ENCODE measurements at regions not wholly inside any gene's neighbourhood (a gene's known extent, or its start where the extent isn't known, plus 50 kb on each side); places are given as distances from the start of the nearest gene placed in this dataset.

DNA sequence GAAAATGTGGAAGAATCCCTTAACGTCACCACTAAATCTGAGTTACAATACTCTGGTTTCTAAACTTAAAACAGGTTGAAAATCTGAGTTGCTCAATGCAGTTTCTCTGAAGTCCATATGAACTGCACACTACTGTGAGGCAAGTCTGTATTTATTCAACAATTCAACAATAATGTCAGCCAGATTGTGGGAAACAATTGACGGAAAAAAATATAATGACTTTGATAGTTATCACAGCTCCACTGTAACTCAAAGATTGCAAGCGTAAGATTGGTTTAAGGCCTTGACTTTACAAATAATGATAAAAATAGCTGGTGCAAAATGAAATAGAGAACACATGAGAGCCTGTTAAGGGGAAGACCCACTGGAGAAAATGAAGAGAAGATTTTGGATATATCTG lies 219.4 kb upstream of the CCDC150 start:
- Histone ChIP-seq H3K27me3 (ENCODE audit: control insufficient read depth, insufficient read depth, low read length) (no peaks in the 10 kb centered on the region), H3K36me3 (ENCODE audit: control insufficient read depth, insufficient read depth, low read length) (no peaks in the 10 kb centered on the region), H3K4me3 (ENCODE audit: low read depth, low read length) (no peak overlapping the region)
- DNase-seq (ENCODE audit: low read depth): no peak
- FAIRE-seq: no peak
- TF ChIP-seq, protein P1, sequence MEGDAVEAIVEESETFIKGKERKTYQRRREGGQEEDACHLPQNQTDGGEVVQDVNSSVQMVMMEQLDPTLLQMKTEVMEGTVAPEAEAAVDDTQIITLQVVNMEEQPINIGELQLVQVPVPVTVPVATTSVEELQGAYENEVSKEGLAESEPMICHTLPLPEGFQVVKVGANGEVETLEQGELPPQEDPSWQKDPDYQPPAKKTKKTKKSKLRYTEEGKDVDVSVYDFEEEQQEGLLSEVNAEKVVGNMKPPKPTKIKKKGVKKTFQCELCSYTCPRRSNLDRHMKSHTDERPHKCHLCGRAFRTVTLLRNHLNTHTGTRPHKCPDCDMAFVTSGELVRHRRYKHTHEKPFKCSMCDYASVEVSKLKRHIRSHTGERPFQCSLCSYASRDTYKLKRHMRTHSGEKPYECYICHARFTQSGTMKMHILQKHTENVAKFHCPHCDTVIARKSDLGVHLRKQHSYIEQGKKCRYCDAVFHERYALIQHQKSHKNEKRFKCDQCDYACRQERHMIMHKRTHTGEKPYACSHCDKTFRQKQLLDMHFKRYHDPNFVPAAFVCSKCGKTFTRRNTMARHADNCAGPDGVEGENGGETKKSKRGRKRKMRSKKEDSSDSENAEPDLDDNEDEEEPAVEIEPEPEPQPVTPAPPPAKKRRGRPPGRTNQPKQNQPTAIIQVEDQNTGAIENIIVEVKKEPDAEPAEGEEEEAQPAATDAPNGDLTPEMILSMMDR (IDR thresholded peaks at IDR 0.05; ENCODE audit: insufficient read depth, low read length, severe bottlenecking): no peak

DNA sequence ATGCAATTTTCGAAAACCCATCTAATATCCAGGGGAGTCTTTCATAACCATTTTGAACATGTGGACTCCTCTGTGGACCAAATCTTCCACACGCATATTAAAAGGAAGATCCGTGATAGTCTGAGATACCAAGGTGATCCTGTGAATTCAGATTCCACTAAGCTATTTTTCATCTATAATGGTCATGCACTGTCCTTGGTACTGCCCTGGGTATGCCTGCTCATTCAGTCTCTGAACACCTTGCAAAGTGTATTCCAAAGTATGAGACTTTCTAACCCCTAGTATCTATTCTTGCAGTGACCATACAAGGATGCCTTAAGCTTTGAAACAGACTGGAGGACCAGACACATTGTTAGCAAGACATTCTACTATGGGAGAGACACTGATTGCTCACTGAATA lies 217.6 kb upstream of the CCDC150 start:
- no peak for FAIRE-seq
- no peaks in the 10 kb centered on the region for H3K36me3 ChIP-seq (ENCODE audit: control insufficient read depth, insufficient read depth, low read length)
- no peak overlapping the region for H3K4me3 ChIP-seq (ENCODE audit: low read depth, low read length)

DNA sequence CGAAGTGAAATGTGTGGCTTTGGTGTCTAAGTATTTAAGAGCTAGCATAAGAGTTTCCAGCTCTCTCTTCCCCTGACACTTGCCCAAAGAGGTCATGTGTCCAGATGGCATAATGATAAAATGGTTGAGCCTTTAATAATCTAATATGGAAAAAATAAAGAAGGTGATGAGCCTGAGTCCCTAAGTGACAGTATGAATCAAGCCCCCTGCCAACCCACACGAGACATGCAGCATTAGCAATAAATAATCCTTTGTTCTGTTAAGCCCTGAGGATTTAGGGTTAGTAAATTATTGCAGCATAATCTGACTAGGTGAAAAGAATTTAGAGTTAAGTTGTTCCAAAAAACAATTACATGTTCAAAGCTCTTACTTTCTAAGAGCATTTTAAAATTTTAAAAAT lies 217.2 kb upstream of the CCDC150 start:
- FAIRE-seq: no peak
- Histone ChIP-seq H3K36me3 (ENCODE audit: control insufficient read depth, insufficient read depth, low read length) (no peaks in the 10 kb centered on the region), H3K4me3 (ENCODE audit: low read depth, low read length) (no peak overlapping the region), H3K27me3 (ENCODE audit: control insufficient read depth, insufficient read depth, low read length) (no peaks in the 10 kb centered on the region)
- DNase-seq (ENCODE audit: low read depth): no peak
- TF ChIP-seq, protein P1 (IDR thresholded peaks at IDR 0.05; ENCODE audit: insufficient read depth, low read length, severe bottlenecking): no peak

More for the DNA sequence above, 217.6 kb upstream of the CCDC150 start:
- no peak for DNase-seq (ENCODE audit: low read depth)
- TF ChIP-seq, protein P1 (IDR thresholded peaks at IDR 0.05; ENCODE audit: insufficient read depth, low read length, severe bottlenecking): no peak
- H3K27me3 ChIP-seq (ENCODE audit: control insufficient read depth, insufficient read depth, low read length): no peaks in the 10 kb centered on the region

DNA sequence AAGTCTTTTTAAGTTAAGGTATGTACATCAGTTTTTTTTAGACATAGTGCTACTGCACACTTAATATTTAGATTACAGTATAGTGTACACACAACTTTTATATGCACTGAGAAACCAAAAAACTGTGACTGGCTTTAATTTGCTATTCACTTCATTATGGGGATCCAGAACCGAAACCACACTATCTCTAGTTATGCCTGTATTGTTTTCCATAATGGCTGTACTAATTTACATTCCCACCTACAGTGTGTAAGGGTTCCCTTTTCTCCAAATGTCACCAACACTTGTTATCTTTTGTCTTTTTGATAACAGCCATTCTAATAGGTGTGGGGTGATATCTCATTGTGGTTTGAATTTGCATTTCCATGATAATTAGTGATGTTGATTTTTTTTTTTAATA lies 213.4 kb upstream of the CCDC150 start:
- TF ChIP-seq, protein P1 (IDR thresholded peaks at IDR 0.05; ENCODE audit: insufficient read depth, low read length, severe bottlenecking): no peak
- no peak for FAIRE-seq
- DNase-seq (ENCODE audit: low read depth): no peak
- H3K36me3 ChIP-seq (ENCODE audit: control insufficient read depth, insufficient read depth, low read length): no peaks in the 10 kb centered on the region
- H3K4me3 ChIP-seq (ENCODE audit: low read depth, low read length): no peak overlapping the region
- H3K27me3 ChIP-seq (ENCODE audit: control insufficient read depth, insufficient read depth, low read length): no peaks in the 10 kb centered on the region

GRCh38 chr2:196427986-196428634 lies 211.4 kb upstream of the CCDC150 start:
- Histone ChIP-seq H3K27me3 (ENCODE audit: control insufficient read depth, insufficient read depth, low read length) (no peaks in the 10 kb centered on the region), H3K36me3 (ENCODE audit: control insufficient read depth, insufficient read depth, low read length) (no peaks in the 10 kb centered on the region), H3K4me3 (ENCODE audit: low read depth, low read length) (no peak overlapping the region)
- DNase-seq (ENCODE audit: low read depth) (no peak), FAIRE-seq (no peak)
- TF ChIP-seq, protein P1 (IDR thresholded peaks at IDR 0.05; ENCODE audit: insufficient read depth, low read length, severe bottlenecking): no peak

- TF ChIP-seq, protein P1 (IDR thresholded peaks at IDR 0.05; ENCODE audit: insufficient read depth, low read length, severe bottlenecking): no peak
- no peak for FAIRE-seq
Observed at GRCh38 chr2:196431076-196431475, 208.4 kb upstream of the CCDC150 start.

More at GRCh38 chr2:196431076-196431475, 208.4 kb upstream of the CCDC150 start:
- no peak for DNase-seq (ENCODE audit: low read depth)
- no peaks in the 10 kb centered on the region for H3K36me3 ChIP-seq (ENCODE audit: control insufficient read depth, insufficient read depth, low read length)
- H3K4me3 ChIP-seq (ENCODE audit: low read depth, low read length): no peak overlapping the region
- H3K27me3 ChIP-seq (ENCODE audit: control insufficient read depth, insufficient read depth, low read length): no peaks in the 10 kb centered on the region
